T-helper 2 cell (primary cell): ENCODE measurements at regions not wholly inside any gene's neighbourhood (a gene's known extent, or its start where the extent isn't known, plus 50 kb on each side); places are given as distances from the start of the nearest gene placed in this dataset.

Experiments
- DNase-seq, 5 experiments: peaks; one replicate each; pipeline versions ENCODE4 v3.0.0 to v3.0.0-alpha.2; 2012 to 2022

- no peak for DNase-seq
Measured at GRCh38 chr10:125397608-125398007, 237.2 kb upstream of the CTBP2 start.

GRCh38 chr10:125396676-125397075 lies 236.3 kb upstream of the CTBP2 start:
- DNase-seq = no peak

GRCh38 chr10:125392609-125393008 lies 232.2 kb upstream of the CTBP2 start:
- DNase-seq = no peak

GRCh38 chr10:125392154-125392553 lies 231.8 kb upstream of the CTBP2 start:
- DNase-seq = no peak

GRCh38 chr10:125389648-125390047 lies 229.3 kb upstream of the CTBP2 start:
- no peak for DNase-seq

- DNase-seq = no peak
Measured at GRCh38 chr10:125379592-125379991, 219.2 kb upstream of the CTBP2 start.

GRCh38 chr10:125377368-125377767 lies 217.0 kb upstream of the CTBP2 start:
- no peak for DNase-seq

- no peak for DNase-seq
Measured at GRCh38 chr10:125375210-125375609, 214.8 kb upstream of the CTBP2 start.

- DNase-seq = no peak
Measured at GRCh38 chr10:125373546-125373945, 213.2 kb upstream of the CTBP2 start.

- DNase-seq = no peak
Measured at GRCh38 chr10:125370578-125370977, 210.2 kb upstream of the CTBP2 start.

GRCh38 chr10:125369382-125370326 lies 209.3 kb upstream of the CTBP2 start:
- DNase-seq = no peak

- DNase-seq = no peak
Measured at GRCh38 chr10:125368146-125368545, 207.8 kb upstream of the CTBP2 start.

- DNase-seq = no peak
Measured at GRCh38 chr10:125363791-125364190, 203.4 kb upstream of the CTBP2 start.

GRCh38 chr10:125362950-125363349 lies 202.6 kb upstream of the CTBP2 start:
- DNase-seq = no peak

- DNase-seq = no peak
Measured at GRCh38 chr10:125359401-125359800, 199.0 kb upstream of the CTBP2 start.

GRCh38 chr10:125355657-125356056 lies 195.3 kb upstream of the CTBP2 start:
- DNase-seq = no peak

- DNase-seq = no peak
Measured at GRCh38 chr10:125350519-125350918, 190.2 kb upstream of the CTBP2 start.

GRCh38 chr10:125348536-125348935 lies 188.2 kb upstream of the CTBP2 start:
- no peak for DNase-seq

GRCh38 chr10:125344573-125345171 lies 184.3 kb upstream of the CTBP2 start:
- DNase-seq = no peak

- no peak for DNase-seq
Measured at GRCh38 chr10:125343983-125344382, 183.6 kb upstream of the CTBP2 start.

GRCh38 chr10:125343118-125343925 lies 183.0 kb upstream of the CTBP2 start:
- DNase-seq = no peak

- no peak for DNase-seq
Measured at GRCh38 chr10:125341611-125342010, 181.2 kb upstream of the CTBP2 start.

- no peak for DNase-seq
Measured at GRCh38 chr10:125340903-125341302, 180.5 kb upstream of the CTBP2 start.
